Fibroblast of lung (primary cell): ENCODE measurements at regions not wholly inside any gene's neighbourhood (a gene's known extent, or its start where the extent isn't known, plus 50 kb on each side); places are given as distances from the start of the nearest gene placed in this dataset.

Experiments used
- DNase-seq, 2 donors: peaks; one replicate each; pipeline versions ENCODE4 v3.0.0 to v3.0.0-alpha.2; 2010; ENCODE audit warnings: low read depth in 2 of 2
- H2AFZ ChIP-seq: 2 replicates; pipeline ENCODE4 v1.5.1; 2012; ENCODE audit warnings: low read length, control low read depth, inconsistent platforms
- H3K27ac ChIP-seq: 2 replicates; pipeline ENCODE4 v1.5.1; 2011; ENCODE audit warnings: low read length, control low read depth; ENCODE audit not compliant: insufficient read depth
- H3K27me3 ChIP-seq: 2 replicates; pipeline ENCODE4 v1.5.1; 2011; ENCODE audit warnings: mild to moderate bottlenecking, low read length; ENCODE audit not compliant: control insufficient read depth, insufficient read depth
- H3K36me3 ChIP-seq: 2 replicates; pipeline ENCODE4 v1.5.1; 2011; ENCODE audit warnings: low read length; ENCODE audit not compliant: control insufficient read depth, insufficient read depth
- H3K4me1 ChIP-seq: 2 replicates; pipeline ENCODE4 v1.5.1; 2011; ENCODE audit warnings: low read length; ENCODE audit not compliant: control insufficient read depth, insufficient read depth; ENCODE audit errors: extremely low read depth
- H3K4me2 ChIP-seq: 2 replicates; pipeline ENCODE4 v1.5.1; 2011; ENCODE audit warnings: low read length, control low read depth; ENCODE audit not compliant: insufficient read depth; ENCODE audit errors: extremely low read depth
- H3K4me3 ChIP-seq, 4 experiments: fragments of 200-600 bp in 1 of 4; sonication (generic) in 1 of 4; replicated peaks in 1 of 4; 2 replicates each; pipeline ENCODE4 v1.5.1; 2011 to 2016; ENCODE audit warnings: low read length in 4 of 4, low read depth in 3 of 4, mild to moderate bottlenecking in 3 of 4, control low read depth in 2 of 4, inconsistent platforms in 1 of 4, mixed read lengths in 1 of 4; ENCODE audit not compliant: insufficient read depth in 1 of 4; ENCODE audit errors: control extremely low read depth in 1 of 4
- H3K79me2 ChIP-seq: 2 replicates; pipeline ENCODE4 v1.5.1; 2012; ENCODE audit warnings: mild to moderate bottlenecking, low read length, inconsistent platforms; ENCODE audit not compliant: control insufficient read depth, insufficient read depth
- H3K9ac ChIP-seq: 2 replicates; pipeline ENCODE4 v1.5.1; 2011; ENCODE audit warnings: mild to moderate bottlenecking, low read length, control low read depth; ENCODE audit not compliant: insufficient read depth
- H3K9me3 ChIP-seq: 2 replicates; pipeline ENCODE4 v1.5.1; 2012; ENCODE audit warnings: low read depth, low read length; ENCODE audit not compliant: control insufficient read depth, insufficient read depth
- H4K20me1 ChIP-seq: 2 replicates; pipeline ENCODE4 v1.5.1; 2011; ENCODE audit warnings: low read length; ENCODE audit not compliant: control insufficient read depth, insufficient read depth; ENCODE audit errors: extremely low read depth
- CTCF ChIP-seq, 2 donors: IDR thresholded peaks in 1 of 2; conservative IDR thresholded peaks in 1 of 2; 1 replicate in 1 of 2; 2 replicates in 1 of 2; pipeline ENCODE4 v1.5.1; 2011 to 2012; ENCODE audit warnings: low read length in 2 of 2, control low read depth in 1 of 2, inconsistent platforms in 1 of 2, low read depth in 1 of 2, mild to moderate bottlenecking in 1 of 2
- EZH2 ChIP-seq: IDR thresholded peaks from 2 replicates; pipeline ENCODE4 v1.5.1; 2012; ENCODE audit warnings: low read length, control low read depth, mild to moderate bottlenecking; ENCODE audit errors: missing control alignments

- no peak for DNase-seq
- no peaks in the 10 kb centered on the region for H4K20me1 ChIP-seq
- no peak overlapping the region for H3K4me2 ChIP-seq
- H3K79me2 ChIP-seq = no peaks in the 10 kb centered on the region
- TF ChIP-seq EZH2 (no peak), CTCF (conservative IDR thresholded peaks at IDR 0.05 in 1 of 2, IDR thresholded peaks at IDR 0.05 in 1 of 2; ENCODE audit: low read depth in 1 of 2, low read length in 2 of 2) (no peak)
- H3K27ac ChIP-seq = no peak overlapping the region
- no peak overlapping the region for H3K9ac ChIP-seq
- no peak overlapping the region for H3K4me3 ChIP-seq
- H3K4me1 ChIP-seq = no peaks in the 10 kb centered on the region
- H3K27me3 ChIP-seq = no peaks in the 10 kb centered on the region
- no peak overlapping the region for H2AFZ ChIP-seq
- H3K9me3 ChIP-seq = no peaks in the 10 kb centered on the region
- no peaks in the 10 kb centered on the region for H3K36me3 ChIP-seq
Observed at GRCh38 chr2:7681881-7682461, 764.8 kb downstream of the RNF144A start.

DNA sequence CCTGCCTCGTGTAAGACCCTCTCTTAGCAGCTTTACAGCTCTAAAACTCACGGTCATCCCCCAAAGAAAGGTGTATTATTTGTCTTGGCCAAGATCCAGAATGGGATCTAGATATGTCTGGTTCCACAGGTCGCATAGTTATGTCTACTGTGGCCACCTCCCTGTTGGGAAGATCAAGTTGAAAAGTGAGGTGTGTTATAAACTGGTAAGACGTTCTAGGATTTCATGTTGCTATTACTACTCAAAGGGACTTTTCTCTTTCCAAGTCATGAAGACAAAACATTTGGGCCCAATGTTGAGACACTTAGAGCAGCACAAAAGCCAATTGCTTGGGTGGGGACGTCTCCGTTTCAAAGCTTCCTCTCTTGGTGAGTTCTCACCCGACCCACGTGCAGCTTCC lies 766.0 kb downstream of the RNF144A start:
- no peak overlapping the region for H3K27ac ChIP-seq
- DNase-seq = no peak
- H3K36me3 ChIP-seq = no peaks in the 10 kb centered on the region
- no peaks in the 10 kb centered on the region for H4K20me1 ChIP-seq
- H3K27me3 ChIP-seq = no peaks in the 10 kb centered on the region
- H3K4me1 ChIP-seq = no peaks in the 10 kb centered on the region
- H2AFZ ChIP-seq = no peak overlapping the region
- no peaks in the 10 kb centered on the region for H3K9me3 ChIP-seq
- no peak overlapping the region for H3K9ac ChIP-seq
- TF ChIP-seq CTCF (conservative IDR thresholded peaks at IDR 0.05 in 1 of 2, IDR thresholded peaks at IDR 0.05 in 1 of 2; ENCODE audit: low read depth in 1 of 2, low read length in 2 of 2) (no peak), EZH2 (no peak)
- H3K4me2 ChIP-seq = no peak overlapping the region
- no peaks in the 10 kb centered on the region for H3K79me2 ChIP-seq
- H3K4me3 ChIP-seq = no peak overlapping the region

GRCh38 chr2:7683708-7684107 lies 766.5 kb downstream of the RNF144A start:
- H4K20me1 ChIP-seq = no peaks in the 10 kb centered on the region
- H3K79me2 ChIP-seq = no peaks in the 10 kb centered on the region
- TF ChIP-seq EZH2 (no peak), CTCF (conservative IDR thresholded peaks at IDR 0.05 in 1 of 2, IDR thresholded peaks at IDR 0.05 in 1 of 2; ENCODE audit: low read depth in 1 of 2, low read length in 2 of 2) (no peak)
- no peaks in the 10 kb centered on the region for H3K36me3 ChIP-seq
- H3K4me1 ChIP-seq = no peaks in the 10 kb centered on the region
- no peaks in the 10 kb centered on the region for H3K27me3 ChIP-seq
- no peak overlapping the region for H3K4me2 ChIP-seq
- H2AFZ ChIP-seq = no peak overlapping the region
- no peaks in the 10 kb centered on the region for H3K9me3 ChIP-seq
- H3K27ac ChIP-seq = no peak overlapping the region
- H3K9ac ChIP-seq = no peak overlapping the region
- DNase-seq = no peak
- no peak overlapping the region for H3K4me3 ChIP-seq
